Pulmonary artery endothelial cell (primary cell): ENCODE measurements at regions not wholly inside any gene's neighbourhood (a gene's known extent, or its start where the extent isn't known, plus 50 kb on each side); places are given as distances from the start of the nearest gene placed in this dataset.

Experiments
- DNase-seq: peaks from one replicate; pipeline ENCODE4 v3.0.0-alpha.2; 2011; ENCODE audit warnings: low read depth, low spot score

DNA sequence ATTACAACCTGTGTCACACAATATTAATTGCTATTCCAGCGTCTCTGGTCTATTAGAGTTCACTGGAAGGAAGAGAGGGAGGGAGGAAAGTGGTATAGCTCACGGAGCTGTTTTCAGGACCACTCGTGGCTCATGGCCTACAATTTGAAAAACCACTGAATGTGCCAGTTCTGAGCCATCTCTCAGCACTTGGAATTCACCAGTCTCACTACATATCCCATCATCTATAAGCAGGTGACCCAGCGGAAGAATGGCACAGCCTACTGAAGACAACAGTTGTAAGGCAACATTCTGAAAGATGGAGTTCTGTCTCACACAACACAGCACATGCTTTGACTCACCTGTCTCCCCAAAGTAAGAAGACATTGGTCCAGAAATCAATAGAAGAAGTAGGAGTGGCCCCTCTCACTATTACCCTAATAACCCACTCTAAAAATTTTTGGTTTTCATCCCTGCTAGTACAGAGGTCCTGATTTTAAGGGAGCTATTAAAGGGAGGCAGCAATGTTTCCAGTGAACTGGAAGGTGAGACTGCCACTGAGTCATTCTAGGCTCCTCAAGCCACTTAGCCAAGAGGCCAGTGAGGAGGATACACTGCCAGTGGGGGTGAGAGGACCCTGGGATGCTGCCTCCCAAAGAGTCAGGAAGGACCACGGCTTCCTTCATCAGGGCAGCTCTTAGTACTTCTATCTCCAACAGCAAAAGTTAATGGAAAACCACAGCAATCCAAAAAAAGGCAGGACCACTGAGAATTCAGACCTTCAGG lies 50.0 kb upstream of the DOCK9 start:
- DNase-seq = no peak

DNA sequence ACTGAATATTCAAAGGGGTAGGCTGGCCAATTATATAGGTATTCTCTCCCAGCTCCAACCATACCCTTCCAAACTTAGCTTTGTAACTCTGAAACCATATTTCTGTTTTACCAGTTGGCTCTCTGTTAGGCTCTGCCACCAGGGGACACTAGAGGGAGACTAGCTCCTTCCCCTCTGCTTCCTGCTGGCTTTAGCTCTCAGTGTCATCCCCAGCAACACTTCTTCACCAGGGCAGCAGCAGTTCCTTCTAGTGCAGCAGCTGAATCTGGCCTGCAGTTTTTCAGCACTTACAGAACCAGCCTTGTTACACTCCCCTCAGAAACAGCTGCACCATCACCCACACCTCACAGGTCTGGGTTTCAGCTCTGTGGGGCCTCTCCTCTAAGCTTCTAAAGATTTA lies 51.0 kb upstream of the DOCK9 start:
- DNase-seq = no peak

DNA sequence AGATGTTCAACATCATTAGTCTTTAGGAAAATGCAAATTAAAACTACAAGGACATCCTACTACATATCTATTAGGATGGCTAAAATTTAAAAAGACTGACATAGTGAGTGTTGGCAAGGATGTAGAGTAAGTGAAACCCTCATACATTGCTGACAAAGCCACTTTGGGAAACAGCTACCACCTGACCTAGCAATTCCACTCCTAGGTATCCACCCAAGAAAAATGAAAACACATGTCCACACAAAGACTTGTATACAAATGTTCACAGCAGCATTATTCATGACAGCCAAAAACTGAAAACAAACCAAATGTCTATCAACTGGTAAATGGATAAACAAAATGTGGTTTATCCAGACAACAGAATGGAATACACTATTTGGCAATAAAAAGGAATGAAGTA lies 51.7 kb upstream of the DOCK9 start:
- DNase-seq = no peak

DNA sequence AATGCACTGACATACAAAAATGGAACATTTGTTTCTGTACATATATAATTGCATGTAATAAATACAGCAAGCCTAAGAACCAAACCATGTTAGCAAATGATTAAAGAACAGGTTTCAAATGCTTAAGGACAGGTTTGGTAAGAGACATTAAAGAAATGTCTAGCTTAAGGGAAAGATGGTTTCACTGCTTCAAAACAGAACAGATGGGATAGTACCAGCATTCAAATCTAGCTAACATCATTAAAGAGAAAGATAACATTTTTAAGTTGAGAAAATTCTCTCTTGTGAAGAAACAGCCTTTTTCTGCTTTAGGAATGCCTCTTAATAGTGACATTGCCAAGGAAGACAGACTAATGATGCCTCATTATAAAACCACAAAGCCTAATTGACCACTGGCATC lies 52.5 kb upstream of the DOCK9 start:
- DNase-seq = no peak

DNA sequence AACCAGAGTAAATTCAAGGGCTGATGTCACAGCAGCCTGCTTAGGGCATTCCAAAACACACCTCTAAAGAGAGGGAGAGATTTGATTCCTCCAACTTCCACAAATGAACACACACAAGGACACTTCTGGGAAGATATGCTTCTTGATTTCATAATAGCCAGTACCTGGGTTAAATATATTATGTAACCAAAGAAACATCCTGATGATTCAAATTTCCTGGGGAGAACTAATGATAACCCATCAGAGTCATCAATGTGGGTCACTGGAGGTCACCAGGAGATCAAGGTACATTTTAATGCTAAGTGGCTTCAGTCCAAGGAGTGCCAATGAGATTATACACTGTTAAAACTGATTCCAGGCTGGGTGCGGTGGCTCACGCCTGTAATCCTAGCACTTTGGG lies 54.0 kb upstream of the DOCK9 start:
- DNase-seq = no peak

DNA sequence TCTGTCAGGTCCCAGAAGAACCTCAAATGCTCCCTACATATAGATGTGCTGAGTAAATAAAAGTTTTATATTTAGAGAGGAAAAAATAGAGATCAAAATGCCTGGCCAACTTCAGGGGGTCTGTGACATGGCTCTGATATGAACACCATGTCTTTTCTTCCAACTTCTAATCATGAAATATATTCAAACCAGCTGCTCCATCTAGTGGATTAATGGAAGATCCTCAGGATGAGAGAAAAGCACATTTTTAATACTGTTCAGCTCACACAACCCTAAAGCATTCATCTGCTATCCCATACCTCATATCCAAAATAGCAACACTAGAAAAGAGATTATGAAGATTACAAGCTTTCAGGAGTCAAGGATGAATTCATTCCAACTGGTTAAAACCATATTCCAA lies 56.0 kb upstream of the DOCK9 start:
- DNase-seq = no peak

DNA sequence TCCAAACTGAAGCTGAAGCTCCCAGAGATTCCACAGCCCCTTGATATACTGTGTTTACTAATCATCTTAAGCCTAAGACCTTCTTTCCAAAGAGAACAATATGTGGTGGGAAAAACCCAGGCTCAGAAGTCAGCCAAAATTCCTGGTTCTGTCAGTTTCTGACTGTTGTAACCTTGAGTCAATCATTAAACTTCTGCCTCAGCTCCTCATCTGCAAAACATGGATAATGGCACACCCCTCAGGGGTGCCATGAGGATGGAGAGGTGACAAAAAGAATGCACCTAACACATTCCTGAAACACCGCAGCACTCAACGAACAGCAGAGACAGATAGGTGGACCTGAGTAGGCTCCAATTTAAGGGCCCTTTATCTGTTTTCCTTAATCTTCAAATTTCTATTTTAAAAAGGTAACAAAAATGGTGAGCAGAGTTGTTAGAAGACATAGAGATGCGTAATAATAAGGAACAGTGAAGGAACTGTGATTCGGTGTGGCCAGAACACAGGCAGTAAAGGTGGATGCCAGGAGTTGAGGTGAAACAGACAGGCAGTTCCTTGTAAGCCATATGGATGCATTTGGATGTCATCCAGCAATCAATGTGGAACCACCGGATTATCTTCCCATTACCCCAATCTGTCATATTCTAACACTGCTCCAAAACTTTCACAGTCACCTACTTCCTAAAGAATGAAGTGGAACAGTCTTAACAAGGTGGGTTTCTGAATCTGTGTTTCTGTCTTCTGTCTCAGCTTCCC lies 56.6 kb upstream of the DOCK9 start:
- no peak for DNase-seq

DNA sequence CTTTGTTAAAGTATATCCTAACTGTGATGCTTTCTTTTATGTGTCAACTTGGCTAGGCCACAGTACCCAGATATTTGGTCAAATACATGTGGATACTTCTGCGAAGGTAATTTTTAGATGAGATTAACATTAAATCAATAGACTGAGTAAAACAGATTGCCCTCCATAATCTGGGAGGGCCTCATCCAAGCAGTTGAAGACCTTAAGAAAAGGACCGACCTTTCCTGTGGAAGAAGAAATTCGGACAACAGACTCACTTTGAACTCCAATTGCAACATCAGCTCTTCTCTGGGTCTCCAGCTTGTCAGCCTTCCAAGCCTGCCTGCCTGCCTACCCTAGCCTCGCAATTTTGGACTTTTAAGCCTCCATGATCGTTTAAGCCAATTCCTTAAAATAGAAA lies 57.9 kb upstream of the DOCK9 start:
- no peak for DNase-seq

DNA sequence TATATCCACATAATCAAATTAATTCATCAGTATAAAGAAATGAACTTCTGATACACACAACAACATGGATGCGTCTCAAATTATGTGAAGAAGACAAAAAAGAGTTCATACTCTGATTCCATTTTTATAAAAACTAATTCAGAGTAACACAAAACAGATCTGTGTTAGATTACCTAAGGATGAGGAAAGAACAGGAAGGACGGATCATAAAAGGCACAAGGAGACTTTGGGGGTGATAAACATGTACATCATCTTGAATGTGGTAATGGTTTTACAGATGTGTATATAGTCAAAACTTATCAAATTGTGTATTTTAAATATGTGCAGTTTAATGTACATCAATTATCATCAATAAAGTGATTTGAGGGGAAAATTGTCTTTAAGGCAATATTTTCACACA lies 59.9 kb upstream of the DOCK9 start:
- DNase-seq = no peak

DNA sequence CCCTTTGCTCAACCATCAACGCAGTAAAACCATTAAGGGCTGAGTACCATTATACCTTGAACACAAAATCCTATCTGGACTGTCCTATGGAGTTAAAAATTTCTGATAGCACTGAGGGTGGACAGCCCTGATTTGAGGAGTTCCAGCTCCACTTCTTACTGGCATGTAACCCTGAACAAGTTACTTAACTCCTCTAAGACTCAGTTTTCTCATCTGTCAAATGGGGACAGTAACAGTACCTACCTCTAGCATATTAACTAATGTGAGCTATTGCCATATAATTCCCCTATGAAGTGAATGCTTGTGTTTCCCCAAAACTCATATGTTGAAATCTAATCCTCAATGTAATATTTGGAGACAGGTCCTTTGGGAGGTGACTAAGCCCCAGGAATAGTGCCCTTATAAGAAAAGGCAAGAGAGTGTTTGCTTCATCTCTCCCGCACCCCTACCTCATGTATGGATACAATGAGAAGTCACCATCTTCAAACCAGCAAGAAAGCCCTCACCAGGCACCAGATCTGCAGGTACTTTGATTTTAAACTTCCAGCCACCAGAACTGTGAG lies 61.9 kb upstream of the DOCK9 start:
- DNase-seq = no peak

DNA sequence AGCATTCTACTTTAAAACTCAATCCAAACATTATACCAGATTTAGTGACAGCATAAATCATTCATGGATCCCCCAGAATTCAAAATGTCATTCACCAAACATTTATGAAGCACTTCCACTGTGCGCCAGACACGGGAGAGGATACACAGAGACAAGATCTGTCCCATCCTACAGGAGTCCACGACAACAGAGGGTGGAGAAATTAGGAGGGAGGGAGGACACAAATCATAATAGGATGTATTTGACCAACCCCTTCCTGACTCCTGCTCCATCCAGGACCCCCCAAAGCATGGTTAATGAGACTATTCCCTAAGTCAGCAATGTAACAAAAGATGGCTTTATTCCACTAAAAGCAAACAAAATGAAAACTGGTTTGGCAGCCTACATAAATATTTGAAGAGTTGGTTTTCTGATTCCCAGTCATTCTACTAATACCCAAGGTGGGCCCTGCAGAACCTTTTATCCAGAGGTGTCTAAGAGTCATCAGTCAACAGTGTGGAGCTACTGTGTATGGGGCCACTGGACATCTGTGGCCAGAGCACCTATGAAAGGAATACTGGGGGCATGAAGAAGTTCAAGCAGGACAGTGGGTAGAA lies 62.8 kb upstream of the DOCK9 start:
- DNase-seq = no peak

DNA sequence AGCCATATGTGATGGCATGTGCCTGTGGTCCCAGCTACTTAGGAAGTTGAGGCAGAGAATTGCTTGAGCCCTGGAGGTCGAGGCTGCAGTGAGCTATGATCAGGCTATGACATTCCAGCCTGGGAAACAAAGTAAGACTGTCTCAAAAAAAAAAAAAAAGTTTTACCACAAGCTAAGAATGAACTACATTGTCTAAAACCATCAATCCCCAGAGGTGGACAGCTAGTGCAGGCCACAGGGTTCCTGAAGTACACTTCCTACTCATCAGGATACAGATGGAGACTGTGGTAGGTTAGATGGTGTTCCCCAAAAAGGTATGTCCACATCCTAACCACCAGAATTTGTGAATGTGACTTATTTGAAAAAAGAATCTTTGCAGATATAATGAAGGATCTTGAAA lies 63.5 kb upstream of the DOCK9 start:
- DNase-seq = no peak

DNA sequence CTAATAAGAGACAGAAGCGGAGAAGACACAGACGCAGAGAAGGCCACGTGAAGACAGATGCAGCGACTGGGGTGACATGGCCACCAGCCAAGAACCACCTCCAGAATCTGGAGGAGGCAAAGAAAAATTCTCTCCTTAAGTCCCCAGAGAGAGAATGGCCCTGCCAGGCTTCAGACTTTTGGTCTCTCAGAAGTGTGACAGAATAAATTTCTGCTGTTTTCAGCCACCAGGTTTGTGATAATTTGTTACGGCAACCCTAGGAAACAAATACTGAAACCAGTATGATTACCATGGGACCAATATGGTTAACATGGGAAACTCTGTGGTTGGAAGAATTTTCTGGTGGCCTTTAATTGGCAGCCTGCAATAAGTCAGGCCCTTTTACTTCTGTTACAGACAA lies 63.9 kb upstream of the DOCK9 start:
- DNase-seq = no peak

DNA sequence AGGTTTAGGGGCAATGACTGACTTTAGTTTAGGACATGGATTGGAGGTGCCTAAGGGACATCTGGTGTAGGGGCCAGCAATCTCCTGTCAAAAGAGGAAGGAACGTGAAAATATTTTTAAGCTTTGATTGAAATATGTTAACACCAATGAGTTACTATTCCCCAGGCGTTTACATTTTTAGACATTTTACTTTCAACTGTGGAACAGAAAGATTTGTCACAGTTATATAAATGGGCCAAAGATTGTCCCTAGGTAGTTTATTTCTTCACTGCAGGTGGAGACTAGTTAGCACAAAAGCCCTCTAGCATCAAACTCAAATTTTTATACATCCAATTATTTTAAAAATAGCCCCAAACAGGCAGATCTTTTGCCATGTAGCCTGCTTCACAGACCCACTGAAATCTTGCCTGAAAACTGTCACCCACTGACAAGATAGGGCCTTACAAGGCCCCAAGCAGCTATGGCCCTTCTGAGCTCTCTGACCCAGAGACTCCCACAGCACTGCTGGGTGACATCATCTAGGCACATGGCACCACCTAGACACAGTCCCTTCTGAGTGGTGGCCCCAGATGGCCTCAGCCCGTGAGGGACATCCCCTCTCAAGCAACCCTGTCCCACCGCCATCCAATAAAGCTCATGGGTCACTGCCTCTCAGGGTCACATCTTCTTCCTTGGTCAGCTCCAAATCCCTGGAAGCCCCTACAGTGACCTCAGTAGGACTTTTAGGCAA lies 64.8 kb upstream of the DOCK9 start:
- DNase-seq = no peak

DNA sequence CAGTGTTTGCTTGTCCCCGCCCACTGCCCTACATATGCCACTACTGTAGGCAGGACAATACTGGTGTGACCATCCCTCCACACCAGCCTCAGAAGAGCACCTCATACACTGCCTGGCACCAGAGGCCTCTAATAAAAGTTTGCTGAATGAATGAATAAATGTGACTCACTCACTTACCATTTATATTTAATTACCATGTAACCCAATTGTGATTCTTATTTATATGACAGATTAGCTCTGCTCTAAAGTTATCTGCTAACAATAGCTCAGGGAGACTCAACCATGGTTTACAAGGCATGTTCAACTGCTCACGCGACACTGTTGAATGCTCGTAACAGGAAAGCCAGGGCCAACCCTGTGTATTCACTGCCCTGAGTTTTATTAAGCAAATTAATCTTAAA lies 66.0 kb upstream of the DOCK9 start:
- DNase-seq = no peak

DNA sequence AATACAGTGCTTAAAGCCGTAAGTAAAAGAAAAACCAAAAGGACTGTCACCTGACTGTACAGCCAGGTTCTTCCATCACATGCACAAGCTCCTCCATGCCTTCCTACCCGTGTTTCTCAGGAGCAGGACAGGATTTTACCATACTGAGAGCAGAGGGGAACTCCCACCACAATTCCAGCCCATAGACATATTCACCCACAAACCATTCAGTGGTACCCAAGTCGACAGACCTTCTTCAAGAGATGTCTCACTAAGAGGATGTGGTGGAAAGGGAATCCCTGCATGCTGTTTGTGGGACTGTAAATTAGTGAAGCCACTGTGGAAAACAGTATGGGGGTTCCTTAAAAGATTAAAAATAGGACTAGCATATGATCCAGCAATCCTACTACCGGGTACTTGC lies 66.9 kb upstream of the DOCK9 start:
- DNase-seq = no peak

DNA sequence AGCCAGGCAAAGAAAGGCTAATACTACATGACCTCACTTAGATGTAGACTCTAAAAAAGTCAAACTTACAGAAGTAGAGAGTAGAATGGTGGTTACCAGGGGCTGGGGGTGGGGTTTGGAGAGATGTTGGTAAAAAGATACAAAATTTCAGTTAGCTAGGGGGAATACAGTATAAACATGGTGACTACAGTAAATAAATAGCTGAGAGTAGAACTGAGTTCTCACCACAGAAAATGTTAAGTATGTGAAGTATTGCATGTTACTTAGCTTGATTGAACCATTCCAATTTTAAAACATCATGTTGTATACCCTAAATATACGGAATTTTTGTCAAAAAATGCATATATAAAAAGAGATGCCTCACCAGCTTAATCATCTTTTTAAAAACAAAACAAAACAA lies 67.5 kb upstream of the DOCK9 start:
- DNase-seq = no peak

DNA sequence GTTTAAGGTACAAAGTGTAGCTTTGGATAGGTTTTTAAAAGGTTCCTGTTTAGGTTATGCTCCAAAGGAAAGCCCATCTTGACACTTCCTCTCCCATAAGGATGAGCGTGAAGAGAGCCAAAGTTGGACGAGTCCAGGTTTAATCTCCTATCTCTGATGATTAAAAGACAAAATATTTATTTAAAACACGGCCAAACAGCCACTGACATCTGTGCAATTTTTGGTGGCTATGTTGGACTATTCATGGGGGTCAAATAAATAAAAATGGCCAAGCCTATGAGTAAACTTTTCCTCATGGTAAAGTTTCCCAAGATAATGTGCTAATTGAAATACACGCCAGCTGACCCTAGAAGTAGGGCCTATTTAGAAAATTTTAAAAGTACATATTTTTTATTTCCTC lies 69.0 kb upstream of the DOCK9 start:
- no peak for DNase-seq

DNA sequence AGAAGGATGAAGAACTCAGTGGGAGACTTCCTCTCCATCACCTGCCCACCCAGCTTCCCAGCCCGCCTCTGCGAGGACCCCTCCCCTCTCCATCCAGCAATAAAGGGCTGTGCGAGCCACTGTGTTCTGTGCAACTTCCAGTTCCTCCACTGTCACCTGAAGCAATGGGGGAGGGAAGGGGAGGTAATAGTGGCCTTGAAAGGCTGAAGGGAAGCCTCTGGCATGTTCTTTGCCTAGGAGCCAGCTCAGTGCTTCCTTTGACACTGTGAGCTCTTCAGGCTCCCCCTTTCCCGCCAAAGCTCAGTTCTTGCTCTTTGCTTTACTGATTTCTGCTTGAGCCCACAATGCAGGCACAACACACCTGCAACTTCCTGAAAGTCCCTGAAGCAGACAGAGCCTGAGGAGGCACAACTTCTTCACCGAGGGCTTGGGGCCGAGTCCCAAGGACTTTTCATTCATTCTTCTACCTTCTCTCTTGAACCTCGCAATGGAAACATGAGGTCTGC lies 73.2 kb upstream of the DOCK9 start:
- DNase-seq = no peak

DNA sequence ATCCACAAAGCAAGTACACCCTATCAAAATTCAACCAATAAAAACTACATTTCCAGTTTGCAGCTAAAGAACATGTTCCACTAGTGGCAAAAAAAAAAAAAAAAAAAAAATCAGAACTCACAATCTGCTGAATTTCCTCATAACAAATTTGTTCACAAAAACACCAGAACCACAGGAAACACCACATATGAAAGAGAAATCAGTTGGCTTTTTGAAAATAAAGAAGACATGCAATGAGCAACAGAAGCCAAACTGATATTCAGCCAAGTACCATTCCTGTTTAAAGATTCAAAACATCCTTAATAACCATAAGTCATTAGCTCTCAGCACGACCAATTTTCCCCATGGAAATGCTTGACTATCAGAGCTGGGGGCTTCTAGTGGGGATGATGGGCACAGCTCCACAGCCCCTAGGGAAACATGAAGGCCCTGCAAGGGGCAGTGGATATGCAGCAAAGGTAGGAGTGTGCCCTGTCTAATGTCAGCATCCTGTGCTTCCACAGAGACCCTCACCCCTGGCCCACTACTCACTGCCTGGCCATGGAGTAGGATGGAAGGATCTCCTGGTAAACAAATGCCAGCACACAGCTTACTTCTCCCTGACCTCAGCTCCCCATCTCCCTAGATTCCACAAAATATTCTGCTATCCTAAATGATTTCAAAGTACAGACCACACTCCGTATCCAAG lies 74.0 kb upstream of the DOCK9 start:
- no peak for DNase-seq

DNA sequence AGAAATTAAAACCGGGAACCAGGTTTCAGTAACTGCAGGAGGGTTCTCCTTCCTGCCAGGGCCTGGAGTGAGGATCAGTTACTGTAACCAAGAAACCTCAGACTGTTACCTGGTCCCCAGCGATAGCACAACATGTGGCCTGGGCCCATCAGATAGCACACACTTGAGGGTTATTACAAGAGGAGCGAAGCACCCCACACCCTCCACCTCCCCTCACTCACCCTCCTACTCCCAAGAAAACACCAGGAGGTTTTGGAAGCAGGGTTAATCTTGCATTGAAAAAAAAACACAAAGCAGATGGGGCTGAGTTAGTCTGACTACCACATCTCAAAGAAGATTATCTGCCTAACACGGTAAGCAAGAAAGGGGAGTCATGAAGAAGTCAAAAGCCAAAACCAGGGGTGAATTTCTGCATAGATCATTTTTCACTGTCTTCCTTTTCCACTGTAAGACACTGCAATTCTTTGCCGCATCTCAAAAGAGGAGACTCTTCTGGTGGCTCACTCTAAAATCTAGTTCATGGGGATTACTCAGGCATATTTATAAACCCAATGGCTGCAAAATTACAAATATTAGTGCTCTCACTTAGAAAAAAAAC lies 75.9 kb upstream of the DOCK9 start:
- DNase-seq = no peak
